Neural cell (in vitro differentiated cells): ENCODE measurements at regions not wholly inside any gene's neighbourhood (a gene's known extent, or its start where the extent isn't known, plus 50 kb on each side); places are given as distances from the start of the nearest gene placed in this dataset.

Experiments
- H2AFZ ChIP-seq: fragments of 200-600, 300-800 bp; sonication (generic), shearing (Covaris generic); 2 replicates; pipeline ENCODE4 v1.6.0; 2014; ENCODE audit warnings: low read depth, mild to moderate bottlenecking, antibody characterized with exemption, low read length, moderate library complexity
- H3F3A ChIP-seq: fragments of 200-600 bp; shearing (Covaris generic); 2 replicates; pipeline ENCODE4 v1.6.1; 2016; ENCODE audit warnings: mild to moderate bottlenecking, moderate library complexity, mixed read lengths, antibody characterized with exemption, low read length; ENCODE audit not compliant: insufficient read depth, poor library complexity, severe bottlenecking
- H3K27ac ChIP-seq: fragments of 200-600, 300-800 bp; sonication (generic), shearing (Covaris generic); 2 replicates; pipeline ENCODE4 v1.5.1; 2014; ENCODE audit warnings: mild to moderate bottlenecking, low read length, moderate library complexity
- H3K27me3 ChIP-seq: fragments of 300-800, 200-600 bp; sonication (generic), shearing (Covaris generic); 2 replicates; pipeline ENCODE4 v1.6.0; 2014; ENCODE audit warnings: mild to moderate bottlenecking, low read depth, low read length, moderate library complexity; ENCODE audit not compliant: insufficient read depth
- H3K36me3 ChIP-seq: fragments of 300-800, 200-600 bp; sonication (generic), shearing (Covaris generic); 2 replicates; pipeline ENCODE4 v1.5.1; 2014; ENCODE audit warnings: mild to moderate bottlenecking, antibody characterized with exemption, low read length, moderate library complexity; ENCODE audit not compliant: insufficient read depth
- H3K4me2 ChIP-seq: fragments of 300-800, 200-600 bp; sonication (generic), shearing (Covaris generic); 2 replicates; pipeline ENCODE4 v1.6.0; 2014; ENCODE audit warnings: mild to moderate bottlenecking, low read length
- H3K4me3 ChIP-seq: fragments of 300-800, 200-600 bp; sonication (generic), shearing (Covaris generic); 2 replicates; pipeline ENCODE4 v1.5.1; 2014; ENCODE audit warnings: mild to moderate bottlenecking, low read length, moderate library complexity
- H3K79me2 ChIP-seq: fragments of 200-600 bp; shearing (Covaris generic); replicated peaks from 2 replicates; pipeline ENCODE4 v1.6.0; 2014; ENCODE audit warnings: mild to moderate bottlenecking, low read length, moderate library complexity; ENCODE audit not compliant: insufficient read depth
- H3K9ac ChIP-seq: fragments of 300-800, 200-600 bp; sonication (generic), shearing (Covaris generic); 2 replicates; pipeline ENCODE4 v1.6.1; 2016; ENCODE audit warnings: mild to moderate bottlenecking, low read length, mixed read lengths
- H3K9me2 ChIP-seq: fragments of 200-600 bp; shearing (Covaris generic); 2 replicates; pipeline ENCODE4 v1.6.1; 2016; ENCODE audit warnings: mild to moderate bottlenecking, low read length, mixed read lengths; ENCODE audit not compliant: insufficient read depth
- H3K9me3 ChIP-seq: fragments of 200-600, 300-800 bp; sonication (generic), shearing (Covaris generic); 2 replicates; pipeline ENCODE4 v1.6.1; 2016; ENCODE audit warnings: mild to moderate bottlenecking, mixed run types, low read length, moderate library complexity, mixed read lengths
- H4K20me1 ChIP-seq: fragments of 200-600 bp; shearing (Covaris generic); 2 replicates; pipeline ENCODE4 v1.6.1; 2016; ENCODE audit warnings: mild to moderate bottlenecking, mixed run types; ENCODE audit not compliant: insufficient read depth
- EP300 ChIP-seq: fragments of 450-650 bp; conservative IDR thresholded peaks from 2 replicates; pipeline ENCODE4 v1.6.1; 2014; ENCODE audit warnings: antibody characterized with exemption, mild to moderate bottlenecking, moderate library complexity; ENCODE audit not compliant: poor library complexity, severe bottlenecking
- EZH2 ChIP-seq: fragments of 200-600, 300-800 bp; shearing (Covaris generic), sonication (generic); IDR thresholded peaks from 2 replicates; pipeline ENCODE4 v1.6.1; 2014; ENCODE audit warnings: antibody characterized with exemption, low read length, borderline replicate concordance, mild to moderate bottlenecking; ENCODE audit not compliant: insufficient read depth, poor library complexity, severe bottlenecking
- MXI1 ChIP-seq: fragments of 450-650 bp; conservative IDR thresholded peaks from 2 replicates; pipeline ENCODE4 v1.6.1; 2014; ENCODE audit warnings: antibody characterized with exemption, mild to moderate bottlenecking; ENCODE audit not compliant: poor library complexity, severe bottlenecking
- POLR2AphosphoS5 ChIP-seq: IDR thresholded peaks from 2 replicates; pipeline ENCODE4 v1.6.1; 2012
- RAD21 ChIP-seq: fragments of 450-650 bp; conservative IDR thresholded peaks from 2 replicates; pipeline ENCODE4 v1.6.1; 2014; ENCODE audit warnings: antibody characterized with exemption, mild to moderate bottlenecking, moderate library complexity
- SMC3 ChIP-seq: fragments of 450-650 bp; conservative IDR thresholded peaks from 2 replicates; pipeline ENCODE4 v1.6.1; 2014; ENCODE audit warnings: antibody characterized with exemption, mild to moderate bottlenecking, moderate library complexity; ENCODE audit not compliant: poor library complexity
- TAF1 ChIP-seq: IDR thresholded peaks from 2 replicates; pipeline ENCODE4 v1.6.1; 2012; ENCODE audit warnings: low read depth
- TF ChIP-seq, protein P1 (sequence below): fragments of 450-650 bp; IDR thresholded peaks from 2 replicates; pipeline ENCODE4 v1.5.1; 2014; ENCODE audit warnings: antibody characterized with exemption, mild to moderate bottlenecking, moderate library complexity; ENCODE audit not compliant: poor library complexity, severe bottlenecking
- TF ChIP-seq, protein P2 (sequence below): IDR thresholded peaks from 2 replicates; pipeline ENCODE4 v1.6.1; 2012; ENCODE audit warnings: borderline replicate concordance

DNA sequence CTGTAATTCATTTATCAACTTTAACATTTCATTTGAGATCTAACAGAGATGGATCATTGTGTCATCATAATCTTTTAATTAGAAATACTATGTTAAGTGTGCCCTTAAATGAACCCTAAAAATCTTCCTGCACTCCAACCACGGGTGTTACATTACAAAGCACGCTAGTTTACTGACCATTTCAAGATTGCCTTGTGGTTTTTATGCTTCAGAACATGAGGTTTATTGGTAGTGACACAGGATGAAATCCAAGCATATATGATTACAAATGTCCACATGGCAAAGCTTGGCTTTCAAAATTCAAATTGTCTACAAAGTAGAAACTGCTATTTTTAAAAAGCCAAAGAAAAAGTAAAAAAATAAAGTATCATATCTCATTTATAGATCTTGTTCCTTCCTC lies 190.4 kb upstream of the USP25 start:
- H2AFZ ChIP-seq = no peak overlapping the region
- H3K9me2 ChIP-seq = no peaks in the 10 kb centered on the region
- H3K27me3 ChIP-seq = no peaks in the 10 kb centered on the region
- H3K79me2 ChIP-seq = no peaks in the 10 kb centered on the region
- no peaks in the 10 kb centered on the region for H4K20me1 ChIP-seq
- H3K9me3 ChIP-seq = no peaks in the 10 kb centered on the region
- no peaks in the 10 kb centered on the region for H3K36me3 ChIP-seq
- no peak overlapping the region for H3K27ac ChIP-seq
- H3F3A ChIP-seq = no peaks in the 10 kb centered on the region
- H3K4me3 ChIP-seq = no peak overlapping the region
- no peak overlapping the region for H3K4me2 ChIP-seq
- no peak for TF ChIP-seq RAD21
- no peak for TF ChIP-seq EZH2
- TF ChIP-seq POLR2AphosphoS5 = no peak
- TF ChIP-seq EP300 = no peak
- H3K9ac ChIP-seq = no peak overlapping the region

- Histone ChIP-seq H3K36me3 (no peaks in the 10 kb centered on the region), H3K79me2 (no peaks in the 10 kb centered on the region), H3K27ac (no peak overlapping the region), H4K20me1 (no peaks in the 10 kb centered on the region), H3K9me3 (no peaks in the 10 kb centered on the region), H3K9ac (no peak overlapping the region), H3K27me3 (no peaks in the 10 kb centered on the region), H2AFZ (no peak overlapping the region), H3K4me3 (no peak overlapping the region), H3F3A (no peaks in the 10 kb centered on the region), H3K4me2 (no peak overlapping the region), H3K9me2 (no peaks in the 10 kb centered on the region)
- TF ChIP-seq, protein P1, sequence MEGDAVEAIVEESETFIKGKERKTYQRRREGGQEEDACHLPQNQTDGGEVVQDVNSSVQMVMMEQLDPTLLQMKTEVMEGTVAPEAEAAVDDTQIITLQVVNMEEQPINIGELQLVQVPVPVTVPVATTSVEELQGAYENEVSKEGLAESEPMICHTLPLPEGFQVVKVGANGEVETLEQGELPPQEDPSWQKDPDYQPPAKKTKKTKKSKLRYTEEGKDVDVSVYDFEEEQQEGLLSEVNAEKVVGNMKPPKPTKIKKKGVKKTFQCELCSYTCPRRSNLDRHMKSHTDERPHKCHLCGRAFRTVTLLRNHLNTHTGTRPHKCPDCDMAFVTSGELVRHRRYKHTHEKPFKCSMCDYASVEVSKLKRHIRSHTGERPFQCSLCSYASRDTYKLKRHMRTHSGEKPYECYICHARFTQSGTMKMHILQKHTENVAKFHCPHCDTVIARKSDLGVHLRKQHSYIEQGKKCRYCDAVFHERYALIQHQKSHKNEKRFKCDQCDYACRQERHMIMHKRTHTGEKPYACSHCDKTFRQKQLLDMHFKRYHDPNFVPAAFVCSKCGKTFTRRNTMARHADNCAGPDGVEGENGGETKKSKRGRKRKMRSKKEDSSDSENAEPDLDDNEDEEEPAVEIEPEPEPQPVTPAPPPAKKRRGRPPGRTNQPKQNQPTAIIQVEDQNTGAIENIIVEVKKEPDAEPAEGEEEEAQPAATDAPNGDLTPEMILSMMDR = no peak
- TF ChIP-seq, protein P2, sequence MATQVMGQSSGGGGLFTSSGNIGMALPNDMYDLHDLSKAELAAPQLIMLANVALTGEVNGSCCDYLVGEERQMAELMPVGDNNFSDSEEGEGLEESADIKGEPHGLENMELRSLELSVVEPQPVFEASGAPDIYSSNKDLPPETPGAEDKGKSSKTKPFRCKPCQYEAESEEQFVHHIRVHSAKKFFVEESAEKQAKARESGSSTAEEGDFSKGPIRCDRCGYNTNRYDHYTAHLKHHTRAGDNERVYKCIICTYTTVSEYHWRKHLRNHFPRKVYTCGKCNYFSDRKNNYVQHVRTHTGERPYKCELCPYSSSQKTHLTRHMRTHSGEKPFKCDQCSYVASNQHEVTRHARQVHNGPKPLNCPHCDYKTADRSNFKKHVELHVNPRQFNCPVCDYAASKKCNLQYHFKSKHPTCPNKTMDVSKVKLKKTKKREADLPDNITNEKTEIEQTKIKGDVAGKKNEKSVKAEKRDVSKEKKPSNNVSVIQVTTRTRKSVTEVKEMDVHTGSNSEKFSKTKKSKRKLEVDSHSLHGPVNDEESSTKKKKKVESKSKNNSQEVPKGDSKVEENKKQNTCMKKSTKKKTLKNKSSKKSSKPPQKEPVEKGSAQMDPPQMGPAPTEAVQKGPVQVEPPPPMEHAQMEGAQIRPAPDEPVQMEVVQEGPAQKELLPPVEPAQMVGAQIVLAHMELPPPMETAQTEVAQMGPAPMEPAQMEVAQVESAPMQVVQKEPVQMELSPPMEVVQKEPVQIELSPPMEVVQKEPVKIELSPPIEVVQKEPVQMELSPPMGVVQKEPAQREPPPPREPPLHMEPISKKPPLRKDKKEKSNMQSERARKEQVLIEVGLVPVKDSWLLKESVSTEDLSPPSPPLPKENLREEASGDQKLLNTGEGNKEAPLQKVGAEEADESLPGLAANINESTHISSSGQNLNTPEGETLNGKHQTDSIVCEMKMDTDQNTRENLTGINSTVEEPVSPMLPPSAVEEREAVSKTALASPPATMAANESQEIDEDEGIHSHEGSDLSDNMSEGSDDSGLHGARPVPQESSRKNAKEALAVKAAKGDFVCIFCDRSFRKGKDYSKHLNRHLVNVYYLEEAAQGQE = no peak
- TF ChIP-seq TAF1 (no peak), POLR2AphosphoS5 (no peak), RAD21 (no peak), EP300 (no peak), MXI1 (no peak), EZH2 (no peak), SMC3 (no peak)
These were observed 186.3 kb upstream of the USP25 start for GRCh38 chr21:15543473-15543872.

- Histone ChIP-seq H2AFZ (no peak overlapping the region), H3K36me3 (no peaks in the 10 kb centered on the region), H3K9me3 (no peaks in the 10 kb centered on the region), H3K27ac (no peak overlapping the region), H3K9me2 (no peaks in the 10 kb centered on the region), H3K27me3 (no peaks in the 10 kb centered on the region), H3K4me2 (no peak overlapping the region), H4K20me1 (no peaks in the 10 kb centered on the region), H3F3A (no peaks in the 10 kb centered on the region), H3K4me3 (no peak overlapping the region), H3K79me2 (no peaks in the 10 kb centered on the region), H3K9ac (no peak overlapping the region)
- TF ChIP-seq EP300 (no peak), MXI1 (no peak), RAD21 (no peak)
- TF ChIP-seq, protein P2 = no peak
These were observed 180.1 kb upstream of the USP25 start for GRCh38 chr21:15549671-15550070.
